ENCODE measurements at regions not wholly inside any gene's neighbourhood (a gene's known extent, or its start where the extent isn't known, plus 50 kb on each side); places are given as distances from the start of the nearest gene placed in this dataset.
"Not testable (repeated sequence)": the region's sequence is repeated elsewhere in the genome, so short reads cannot be mapped to it uniquely, and the experiment has no call there.

DNA sequence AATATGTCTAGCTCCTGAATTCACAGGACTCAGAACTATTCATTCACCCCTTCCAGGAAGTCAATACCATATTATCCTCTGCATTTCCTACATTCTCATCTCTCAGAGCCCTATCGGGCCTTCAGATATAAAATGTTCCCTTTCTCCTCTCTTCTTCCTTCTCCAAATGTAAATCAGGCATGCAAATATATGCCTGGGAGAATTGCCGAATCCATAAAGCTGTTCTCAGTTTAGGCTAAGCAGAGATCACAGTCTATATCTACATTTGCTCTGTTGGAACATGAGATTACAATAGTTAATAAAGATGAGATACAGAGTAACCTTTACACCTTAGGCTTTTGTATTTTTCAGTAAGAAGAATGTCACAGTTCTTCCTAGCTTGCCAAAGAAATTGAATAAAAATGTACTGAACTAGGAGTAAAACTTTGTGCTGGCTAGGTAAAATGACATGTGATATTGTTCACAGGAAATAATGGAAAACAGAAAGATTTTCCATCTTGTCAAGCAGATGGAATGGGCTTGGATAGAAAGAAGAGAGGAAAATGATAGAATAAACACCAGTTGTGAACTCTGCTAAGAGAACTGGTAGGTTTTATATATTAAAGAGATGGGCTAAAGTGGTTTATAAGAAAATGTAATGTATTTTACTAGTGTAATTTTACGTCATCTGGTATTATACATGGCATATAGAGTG is 161.5 kb downstream of the NRIP1 start:
- DNase-seq: no peak

GRCh38 chr21:14901482-14901958 is 163.3 kb downstream of the NRIP1 start:
- DNase-seq: no peak

DNA sequence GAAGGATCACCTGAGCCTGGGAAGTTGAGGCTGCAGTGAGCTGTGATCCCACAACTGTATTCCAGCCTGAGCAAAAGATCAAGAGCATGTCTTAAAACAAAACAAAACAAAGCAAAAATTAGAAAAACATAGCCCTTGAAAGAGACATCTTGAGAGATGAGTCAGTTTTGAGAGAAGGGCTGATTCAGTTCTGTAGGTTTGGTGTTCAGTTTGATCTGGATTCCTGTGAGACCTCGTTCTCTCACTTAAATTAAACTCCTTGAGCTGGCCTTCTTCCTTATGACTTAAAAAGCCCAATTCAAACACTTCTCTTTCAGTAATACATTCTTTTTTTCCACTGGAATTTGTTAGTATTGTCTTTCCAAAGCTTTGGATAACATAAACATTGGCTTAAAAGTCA is 164.2 kb downstream of the NRIP1 start:
- DNase-seq: no peak

- DNase-seq: no peak
Observed at GRCh38 chr21:14900058-14900457, 164.7 kb downstream of the NRIP1 start.

DNA sequence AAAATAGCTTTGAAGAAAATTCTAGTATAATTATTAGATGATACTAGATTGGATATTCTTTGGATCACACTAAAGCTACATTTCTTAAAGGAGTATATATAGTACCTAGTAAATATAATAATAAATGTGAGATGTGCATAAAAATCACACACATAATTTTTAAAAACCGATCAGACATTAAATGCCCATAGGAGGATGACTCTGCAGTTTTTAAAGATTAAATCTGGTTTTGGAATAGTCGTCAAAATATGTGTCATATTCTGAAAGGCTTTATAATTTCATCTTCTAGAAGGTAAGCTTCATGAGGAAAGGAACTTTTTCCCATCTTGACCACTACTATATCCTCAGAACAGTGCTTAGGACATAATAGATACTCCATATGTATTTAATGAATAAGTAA is 169.0 kb downstream of the NRIP1 start:
- DNase-seq: no peak

DNA sequence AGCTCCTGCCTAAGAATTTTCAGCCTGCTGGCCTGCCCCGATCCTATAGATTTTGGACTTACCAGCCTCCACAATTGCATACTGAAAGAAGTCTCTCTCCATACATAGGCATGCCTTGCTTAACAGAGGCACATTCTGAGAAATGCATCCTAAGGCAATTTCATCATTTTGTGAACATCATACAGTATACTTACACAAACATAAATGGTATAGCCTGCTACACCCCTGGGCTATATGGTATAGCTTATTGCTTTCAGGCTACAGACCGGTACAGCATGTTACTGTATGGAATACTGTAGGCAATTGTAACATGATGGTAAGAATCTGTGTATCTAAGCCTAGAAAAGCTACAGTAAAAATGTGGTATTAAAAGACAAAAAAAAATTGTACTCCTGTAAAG is 174.7 kb downstream of the NRIP1 start:
- no peak for DNase-seq

GRCh38 chr21:14889080-14889810 is 175.6 kb downstream of the NRIP1 start:
- DNase-seq: no peak

GRCh38 chr21:14888202-14888601 is 176.6 kb downstream of the NRIP1 start:
- DNase-seq: no peak

GRCh38 chr21:14886001-14886400 is 178.8 kb downstream of the NRIP1 start:
- no peak for DNase-seq

DNA sequence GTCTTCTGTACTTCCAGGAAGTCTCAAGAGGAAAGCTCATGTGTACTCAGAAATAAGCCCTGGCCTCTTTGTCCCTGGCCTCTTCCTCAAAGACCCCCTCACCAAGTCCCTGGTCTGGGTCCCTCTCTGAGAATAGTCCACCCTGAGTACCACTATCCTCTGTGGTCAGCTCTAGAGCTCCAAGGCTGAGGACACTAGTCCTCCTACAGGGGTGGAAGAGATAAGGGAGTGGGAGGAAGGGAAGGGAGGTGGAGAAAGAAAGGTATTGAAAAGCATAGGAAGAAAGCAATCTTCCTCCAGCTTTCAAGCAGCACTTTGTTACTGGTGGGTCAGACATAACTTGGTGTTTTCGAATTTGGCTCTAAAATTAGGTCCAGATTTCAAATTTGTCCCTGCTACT is 181.4 kb downstream of the NRIP1 start:
- no peak for DNase-seq

- DNase-seq: not testable (repeated sequence)
Observed at GRCh38 chr21:14882545-14882944, 182.3 kb downstream of the NRIP1 start.

- DNase-seq: no peak
Observed at GRCh38 chr21:14881863-14882499, 182.8 kb downstream of the NRIP1 start.

DNA sequence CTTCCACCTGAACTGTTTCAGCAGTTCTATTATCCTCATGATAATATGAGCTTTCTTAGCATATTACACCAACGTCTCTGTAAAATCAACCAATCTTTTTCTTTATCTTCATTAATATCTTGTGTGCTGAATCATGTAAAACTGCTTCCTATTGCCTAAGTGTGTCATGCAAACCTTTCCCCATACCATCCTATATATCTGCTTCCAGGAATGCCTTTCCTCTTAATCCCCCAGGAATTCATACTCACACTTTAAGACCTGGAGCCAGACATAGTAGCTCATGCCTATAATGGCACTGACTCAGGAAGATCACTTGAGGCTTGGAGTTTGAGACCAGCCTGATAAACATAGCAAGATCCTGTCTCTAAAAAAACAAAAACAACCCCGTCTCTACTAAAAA is 183.9 kb downstream of the NRIP1 start:
- no peak for DNase-seq

DNA sequence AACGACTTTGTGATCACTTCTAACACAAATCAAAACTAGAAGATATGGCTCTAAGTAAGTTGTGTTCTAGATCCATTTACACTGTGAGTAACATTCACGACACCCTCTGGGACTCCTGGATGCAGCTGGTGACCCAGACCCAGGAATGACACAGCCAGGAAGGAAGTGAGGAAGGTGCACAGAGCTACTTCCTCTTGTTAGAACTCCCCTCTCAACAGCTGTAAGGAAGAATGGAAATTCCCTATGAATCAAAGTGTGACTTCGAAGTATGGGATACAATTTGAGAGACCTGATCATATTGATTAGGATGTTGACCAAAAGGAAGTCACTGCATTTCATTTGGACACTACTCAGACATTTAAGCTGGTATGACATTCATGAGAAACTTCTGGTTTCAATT is 185.3 kb downstream of the NRIP1 start:
- DNase-seq: no peak

DNA sequence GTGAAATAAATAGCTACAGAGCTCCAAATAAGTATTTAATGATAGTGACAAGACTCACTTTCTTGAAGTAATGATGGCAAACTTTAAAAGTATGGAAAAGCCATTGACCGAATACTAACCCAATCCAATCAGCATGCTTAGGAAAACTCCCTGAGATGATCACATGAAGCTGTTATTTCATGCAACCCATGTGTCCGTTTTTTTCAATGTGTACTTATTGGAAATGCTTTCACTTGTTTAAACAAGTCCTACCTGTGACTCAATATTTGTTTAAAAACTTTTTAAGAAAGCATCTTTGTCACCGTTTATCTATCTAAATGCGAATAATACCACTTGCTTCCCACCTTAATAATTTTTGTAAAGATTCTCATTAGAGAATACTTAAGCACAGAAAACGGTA is 185.8 kb downstream of the NRIP1 start:
- DNase-seq: no peak

GRCh38 chr21:14877581-14878228 is 187.1 kb downstream of the NRIP1 start:
- DNase-seq: peak; percentile 10

- no peak for DNase-seq
Observed at GRCh38 chr21:14876524-14876840, 188.3 kb downstream of the NRIP1 start.

- DNase-seq: no peak
Observed at GRCh38 chr21:14875704-14876523, 188.9 kb downstream of the NRIP1 start.

DNA sequence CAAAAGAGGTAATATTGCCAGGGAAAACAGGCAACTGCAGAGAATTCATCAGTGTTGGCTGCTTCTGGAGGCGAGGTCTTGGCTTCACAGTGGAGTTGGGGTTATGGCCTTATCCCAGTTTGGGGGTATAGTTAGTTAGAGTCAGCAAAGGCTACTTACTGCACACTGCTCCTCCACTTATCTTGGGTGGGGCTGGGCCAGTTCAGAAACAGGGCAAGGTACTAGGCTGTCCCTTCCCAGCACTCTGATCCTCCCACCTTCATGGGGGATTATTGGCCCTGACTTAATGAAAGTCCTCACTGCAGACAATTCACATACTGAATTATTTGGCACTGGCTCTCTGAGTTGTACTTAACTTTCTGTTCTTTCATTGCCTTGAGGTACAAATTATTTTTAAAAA is 189.6 kb downstream of the NRIP1 start:
- no peak for DNase-seq

GRCh38 chr21:14874379-14874778 is 190.4 kb downstream of the NRIP1 start:
- no peak for DNase-seq

GRCh38 chr21:14871861-14872260 is 192.9 kb downstream of the NRIP1 start:
- no peak for DNase-seq

DNA sequence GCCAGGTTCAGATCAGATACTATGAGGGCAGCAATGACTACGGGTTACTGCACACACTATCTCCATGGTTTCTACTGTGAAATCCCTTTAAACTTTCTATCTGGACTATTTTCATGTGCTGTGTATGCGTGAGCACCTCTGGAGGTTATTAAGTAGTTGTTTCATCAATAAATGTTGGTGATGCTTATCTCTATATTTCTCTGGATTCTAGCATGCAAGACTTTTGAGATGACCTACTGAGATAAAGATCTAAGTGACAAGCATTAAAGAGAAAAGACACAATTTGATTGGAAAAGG is 194.0 kb downstream of the NRIP1 start:
- no peak for DNase-seq
